Adrenal gland (tissue), 9 donors: ENCODE measurements at regions not wholly inside any gene's neighbourhood (a gene's known extent, or its start where the extent isn't known, plus 50 kb on each side); places are given as distances from the start of the nearest gene placed in this dataset.
A peak's percentile ranks its signal among the peaks of the same experiment; 100 is the strongest.

ENCODE experiments used
- DNase-seq, 7 donors: peaks; one replicate each; pipeline ENCODE4 v3.0.0-alpha.2; 2019 to 2020
- H3K27ac ChIP-seq, 5 donors: fragments of 200-600 bp; sonication (generic) in 4 of 5; 1 replicate in 3 of 5; 2 replicates in 2 of 5; pipeline versions ENCODE4 v1.5.1 to v1.8.0; 2016 to 2020; ENCODE audit warnings: mild to moderate bottlenecking in 1 of 5
- H3K27me3 ChIP-seq: fragments of 200-600 bp; 2 replicates; pipeline ENCODE4 v1.8.0; 2021
- H3K36me3 ChIP-seq, 2 donors: fragments of 200-600 bp; replicated peaks in 1 of 2; 1 replicate in 1 of 2; 2 replicates in 1 of 2; pipeline versions ENCODE4 v1.5.1 to v1.8.0; 2018 to 2022
- H3K4me1 ChIP-seq, 2 donors: fragments of 200-600 bp; replicated peaks in 1 of 2; 1 replicate in 1 of 2; 2 replicates in 1 of 2; pipeline versions ENCODE4 v1.5.1 to v1.8.0; 2018 to 2021
- H3K4me3 ChIP-seq, 4 donors: fragments of 200-600 bp; sonication (generic) in 3 of 4; one replicate each; pipeline ENCODE4 v1.5.1; 2016 to 2018
- H3K9me3 ChIP-seq, 3 donors: fragments of 200-600 bp; sonication (generic) in 1 of 3; replicated peaks in 1 of 3; 1 replicate in 2 of 3; 2 replicates in 1 of 3; pipeline versions ENCODE4 v1.5.1 to v1.8.0; 2016 to 2021
- POLR2A ChIP-seq, 2 donors: fragments of 450-650 bp; IDR thresholded peaks; one replicate each; pipeline ENCODE4 v1.6.1; 2017; ENCODE audit warnings: antibody characterized with exemption in 2 of 2, mild to moderate bottlenecking in 2 of 2, moderate library complexity in 1 of 2
- WGBS, 4 donors: extraction: QIAGEN DNeasy Blood & Tissue Kit in 2 of 4; methylation state at CpG; one replicate each; pipeline versions ENCODE4 v1.1.5 to v1.1.7; 2013 to 2017; 5-methylcytosine and 5-hydroxymethylcytosine counted together
- intact Hi-C, 2 donors: fragments of 100-400 bp; cut with DNase I; formaldehyde crosslinking; loops; one replicate each; pipeline versions ENCODE4 v1.14.1 to v1.15.0; 2022 to 2023
- TF ChIP-seq, protein P1 (sequence below), 6 experiments: fragments of 450-650 bp in 4 of 6; fragments of 200-600 bp in 2 of 6; sonication (generic) in 1 of 6; IDR thresholded peaks; 1 replicate in 5 of 6; 2 replicates in 1 of 6; pipeline versions ENCODE4 v1.5.1 to v1.8.0; 2016 to 2021; ENCODE audit warnings: antibody characterized with exemption in 6 of 6, mild to moderate bottlenecking in 2 of 6, moderate library complexity in 1 of 6
- donor health status: healthy with polysubstance abuse.
- donor health status: Bipolar disorder and iron deficiency.
- donor health status: DM: yes; HTN: yes; CAD: no.
- donor health status: DM: no; HTN: no; CAD: no.
- donor health status: DM: no; HTN: no; CAD: no.

DNA sequence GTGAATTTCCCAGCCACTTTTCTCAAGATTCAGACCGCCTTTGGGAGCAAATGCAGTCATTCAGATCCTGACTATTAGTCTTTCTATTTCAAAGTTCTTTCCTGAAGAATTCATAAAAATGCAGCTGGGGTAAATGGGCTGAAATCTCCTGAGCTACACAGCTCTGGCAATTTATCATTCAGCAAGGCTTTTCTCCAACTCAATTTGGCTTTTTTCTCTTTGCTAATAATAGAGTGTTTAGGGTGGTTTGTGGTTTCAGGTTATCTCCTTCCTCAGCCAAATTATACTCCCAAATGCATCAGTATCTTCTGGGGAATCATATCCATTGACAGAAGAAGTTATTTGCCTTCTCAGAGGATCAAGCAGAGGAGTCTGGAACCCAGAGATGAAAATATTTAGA lies 282.4 kb upstream of the SLC14A2 start:
- TF ChIP-seq, protein P1, sequence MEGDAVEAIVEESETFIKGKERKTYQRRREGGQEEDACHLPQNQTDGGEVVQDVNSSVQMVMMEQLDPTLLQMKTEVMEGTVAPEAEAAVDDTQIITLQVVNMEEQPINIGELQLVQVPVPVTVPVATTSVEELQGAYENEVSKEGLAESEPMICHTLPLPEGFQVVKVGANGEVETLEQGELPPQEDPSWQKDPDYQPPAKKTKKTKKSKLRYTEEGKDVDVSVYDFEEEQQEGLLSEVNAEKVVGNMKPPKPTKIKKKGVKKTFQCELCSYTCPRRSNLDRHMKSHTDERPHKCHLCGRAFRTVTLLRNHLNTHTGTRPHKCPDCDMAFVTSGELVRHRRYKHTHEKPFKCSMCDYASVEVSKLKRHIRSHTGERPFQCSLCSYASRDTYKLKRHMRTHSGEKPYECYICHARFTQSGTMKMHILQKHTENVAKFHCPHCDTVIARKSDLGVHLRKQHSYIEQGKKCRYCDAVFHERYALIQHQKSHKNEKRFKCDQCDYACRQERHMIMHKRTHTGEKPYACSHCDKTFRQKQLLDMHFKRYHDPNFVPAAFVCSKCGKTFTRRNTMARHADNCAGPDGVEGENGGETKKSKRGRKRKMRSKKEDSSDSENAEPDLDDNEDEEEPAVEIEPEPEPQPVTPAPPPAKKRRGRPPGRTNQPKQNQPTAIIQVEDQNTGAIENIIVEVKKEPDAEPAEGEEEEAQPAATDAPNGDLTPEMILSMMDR (IDR thresholded peaks at IDR 0.05), result no peak
- TF ChIP-seq POLR2A (IDR thresholded peaks at IDR 0.05), result no peak
- WGBS, 4 donors, result 63 to 79% (median 74%) methylated on average over 1 of the region's 1 CpG
- no peaks in the 10 kb centered on the region for H3K27me3 ChIP-seq
- no peaks in the 10 kb centered on the region for H3K36me3 ChIP-seq
- intact Hi-C loops, result no loop called here
- H3K9me3 ChIP-seq, result no peaks in the 10 kb centered on the region
- no peak for DNase-seq
- no peaks in the 10 kb centered on the region for H3K4me1 ChIP-seq
- no peak overlapping the region for H3K4me3 ChIP-seq
- peak overlapping the region in 1 of 5 donors; percentile 11 for H3K27ac ChIP-seq

DNA sequence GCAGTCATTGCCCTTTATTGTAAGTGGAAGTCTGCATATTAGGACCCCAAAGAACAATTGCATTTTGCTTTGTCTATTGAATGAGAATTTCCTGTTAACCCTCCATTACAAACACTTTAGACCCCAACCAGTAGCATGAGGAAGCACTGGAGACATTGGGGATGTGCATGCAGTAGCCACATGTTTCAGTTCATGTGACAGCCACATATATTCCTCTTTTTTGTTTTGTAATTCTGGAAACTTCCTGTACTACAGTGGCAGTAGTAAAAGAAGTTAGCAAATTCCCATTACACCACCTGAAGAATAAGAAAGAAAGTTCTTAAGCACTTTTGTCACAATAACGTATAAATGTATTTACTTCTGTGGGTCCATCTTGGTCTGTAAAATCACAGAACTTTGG lies 281.1 kb upstream of the SLC14A2 start:
- Histone ChIP-seq H3K27me3 (no peaks in the 10 kb centered on the region), H3K27ac (no peak overlapping the region), H3K9me3 (no peaks in the 10 kb centered on the region), H3K4me1 (no peaks in the 10 kb centered on the region), H3K4me3 (no peak overlapping the region), H3K36me3 (no peaks in the 10 kb centered on the region)
- no peak for DNase-seq
- intact Hi-C loops, result no loop called here
- 64 to 78% (median 65%) methylated on average over 1 of the region's 1 CpG for WGBS, 4 donors
- TF ChIP-seq, protein P1 (IDR thresholded peaks at IDR 0.05), result no peak
- no peak for TF ChIP-seq POLR2A (IDR thresholded peaks at IDR 0.05)

DNA sequence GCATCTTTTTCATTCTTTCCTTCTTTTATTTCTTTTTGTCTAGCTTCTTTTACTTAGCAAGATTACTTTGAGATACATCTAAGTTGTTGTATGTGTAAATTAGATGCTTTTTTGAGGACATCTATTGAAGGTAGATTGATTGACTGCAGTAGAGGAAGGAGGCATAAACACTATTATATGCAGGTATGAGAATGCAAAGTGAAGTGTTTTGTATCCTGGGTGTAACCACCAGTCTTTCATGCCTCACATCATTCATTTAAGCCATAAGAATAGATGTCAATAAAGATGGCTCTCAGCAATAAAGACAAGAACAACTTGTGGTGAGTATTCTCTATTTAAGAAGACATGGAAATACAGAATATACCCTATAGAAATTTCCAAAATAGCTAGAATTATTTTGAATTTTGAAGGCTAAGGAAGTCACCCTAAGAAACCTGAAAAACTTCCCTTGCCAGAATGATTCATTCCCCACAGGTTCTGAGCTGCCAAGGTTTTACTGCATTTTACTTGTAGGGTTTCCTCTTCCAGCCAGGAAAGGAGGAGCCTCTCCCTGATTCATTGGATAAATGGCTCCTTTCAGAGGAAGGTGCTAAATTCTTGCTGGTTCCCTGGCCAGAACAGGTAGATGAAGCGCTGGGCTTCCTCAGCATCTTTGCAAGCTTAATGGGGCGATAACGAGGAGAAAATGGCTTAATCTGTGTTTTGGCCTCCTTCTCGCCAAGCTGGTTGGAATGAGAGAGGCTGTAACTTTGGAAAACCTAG lies 279.8 kb upstream of the SLC14A2 start:
- WGBS, 4 donors, result 52 to 73% (median 66%) methylated on average over 4 of the region's 4 CpGs
- intact Hi-C loops, result no loop called here
- H3K4me1 ChIP-seq, result no peaks in the 10 kb centered on the region

DNA sequence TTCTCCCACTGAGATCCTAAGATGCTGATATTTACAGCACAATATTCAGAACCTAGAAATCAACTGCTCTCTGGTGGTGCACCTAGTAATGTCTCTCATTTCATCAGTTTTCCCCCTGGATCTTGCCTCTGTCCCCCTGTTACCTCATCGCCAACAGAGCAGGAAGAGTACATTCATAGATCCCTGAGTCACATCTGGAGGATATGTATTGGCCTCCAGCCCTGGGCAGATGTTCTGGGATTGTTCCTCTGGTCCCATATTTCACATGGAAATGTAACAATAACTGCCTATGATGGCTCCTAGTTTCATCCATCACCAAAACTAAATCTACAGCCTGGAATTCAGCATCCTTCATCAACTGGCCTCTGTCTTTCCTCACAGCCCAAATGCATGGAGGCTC lies 278.8 kb upstream of the SLC14A2 start:
- intact Hi-C loops, result no loop called here
- H3K9me3 ChIP-seq, result no peaks in the 10 kb centered on the region
- no peak overlapping the region for H3K27ac ChIP-seq
- no peaks in the 10 kb centered on the region for H3K4me1 ChIP-seq
- TF ChIP-seq, protein P1 (IDR thresholded peaks at IDR 0.05), result no peak
- TF ChIP-seq POLR2A (IDR thresholded peaks at IDR 0.05), result no peak
- no peak for DNase-seq
- no peaks in the 10 kb centered on the region for H3K27me3 ChIP-seq
- WGBS, 4 donors, result 75 to 95% (median 82%) methylated on average over 1 of the region's 1 CpG
- no peaks in the 10 kb centered on the region for H3K36me3 ChIP-seq
- H3K4me3 ChIP-seq, result no peak overlapping the region

More for the DNA sequence above, 279.8 kb upstream of the SLC14A2 start:
- no peak overlapping the region for H3K4me3 ChIP-seq
- no peak for TF ChIP-seq POLR2A (IDR thresholded peaks at IDR 0.05)
- TF ChIP-seq, protein P1 (IDR thresholded peaks at IDR 0.05), result no peak
- H3K27me3 ChIP-seq, result no peaks in the 10 kb centered on the region
- DNase-seq, result no peak
- H3K36me3 ChIP-seq, result no peaks in the 10 kb centered on the region
- no peaks in the 10 kb centered on the region for H3K9me3 ChIP-seq
- no peak overlapping the region for H3K27ac ChIP-seq
